Left lobe of liver (tissue), 2 donors: ENCODE measurements at regions not wholly inside any gene's neighbourhood (a gene's known extent, or its start where the extent isn't known, plus 50 kb on each side); places are given as distances from the start of the nearest gene placed in this dataset.
A peak's percentile ranks its signal among the peaks of the same experiment; 100 is the strongest.

ENCODE experiments used
- ATAC-seq: fragments of 200-7000 bp; cut with Tn5 transposase; one replicate; pipeline ENCODE4 v1.9.1; 2020; ENCODE audit warnings: mild to moderate bottlenecking, moderate library complexity
- DNase-seq: peaks from one replicate; pipeline ENCODE4 v3.0.0-alpha.2; 2020; ENCODE audit warnings: low spot score
- donor health status: DM: no; HTN: no; CAD: no; lungs with moderate emphysema.
- donor health status: DM: no; HTN: yes; CAD: no.

DNA sequence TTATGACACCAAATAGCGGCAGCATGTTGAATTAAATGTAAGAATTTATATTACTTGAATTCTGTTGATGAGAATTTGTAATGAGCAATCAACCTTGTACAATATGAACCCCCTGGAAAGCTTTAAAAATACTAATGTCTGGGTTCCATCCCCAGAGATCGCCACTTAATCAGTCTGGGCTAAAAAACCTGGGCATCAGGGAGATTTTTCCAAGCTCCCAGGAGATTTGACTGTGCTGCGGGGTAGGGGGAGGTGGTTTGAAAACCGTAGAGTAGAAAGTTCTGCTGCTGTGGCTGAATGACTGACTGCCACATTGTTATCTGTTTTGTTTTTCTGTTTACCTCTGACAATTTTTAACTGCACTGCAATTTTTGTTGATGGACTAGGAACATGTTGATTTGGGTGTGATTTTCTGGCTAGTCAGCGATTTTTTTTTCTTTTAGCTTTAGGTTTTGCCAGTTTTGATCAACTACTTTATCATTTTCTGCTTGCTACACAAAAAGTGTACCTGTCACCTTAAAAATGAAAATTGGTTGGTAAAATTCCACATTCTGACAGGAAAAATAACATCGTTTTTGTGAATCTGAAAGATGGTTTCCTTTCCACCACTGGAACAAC lies 79.3 kb downstream of the PCTP start:
- peak; percentile 48 for ATAC-seq
- DNase-seq, result no peak

GRCh38 chr17:55830699-55831471 lies 80.0 kb downstream of the PCTP start:
- DNase-seq, result no peak
- no peak for ATAC-seq

DNA sequence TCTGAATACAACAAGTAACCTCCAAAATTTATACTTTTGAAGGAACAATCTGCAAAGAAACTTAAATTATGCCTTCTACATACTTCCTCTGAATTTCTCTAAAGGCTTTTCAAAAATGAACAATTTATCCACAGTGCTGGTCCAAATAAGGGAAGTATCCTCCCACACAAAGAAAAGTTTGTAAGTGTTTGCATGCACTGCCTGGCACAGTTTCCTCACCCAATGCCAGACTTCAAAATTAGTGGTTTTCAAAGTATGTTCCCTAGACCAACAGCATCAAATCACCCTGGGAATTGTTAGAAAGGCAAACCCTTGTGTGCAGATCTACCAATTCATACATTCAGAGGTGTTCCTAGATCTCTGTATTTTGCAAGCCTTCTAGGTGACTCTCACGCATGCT lies 82.5 kb downstream of the PCTP start:
- DNase-seq, result no peak
- ATAC-seq, result no peak

- ATAC-seq, result no peak
- no peak for DNase-seq
These were observed 91.7 kb downstream of the PCTP start for GRCh38 chr17:55842405-55843158.

- DNase-seq, result no peak
- ATAC-seq, result no peak
These were observed 92.9 kb downstream of the PCTP start for GRCh38 chr17:55843785-55844184.

- ATAC-seq (peak; percentile 93), DNase-seq (peak; percentile 47)
These were observed 94.5 kb downstream of the PCTP start for GRCh38 chr17:55845385-55845784.

GRCh38 chr17:55846745-55847144 lies 95.9 kb downstream of the PCTP start:
- no peak for DNase-seq
- ATAC-seq, result no peak

- ATAC-seq, result no peak
- no peak for DNase-seq
These were observed 101.9 kb downstream of the PCTP start for GRCh38 chr17:55852734-55853133.

GRCh38 chr17:55859301-55859795 lies 108.5 kb downstream of the PCTP start:
- ATAC-seq (no peak), DNase-seq (no peak)

DNA sequence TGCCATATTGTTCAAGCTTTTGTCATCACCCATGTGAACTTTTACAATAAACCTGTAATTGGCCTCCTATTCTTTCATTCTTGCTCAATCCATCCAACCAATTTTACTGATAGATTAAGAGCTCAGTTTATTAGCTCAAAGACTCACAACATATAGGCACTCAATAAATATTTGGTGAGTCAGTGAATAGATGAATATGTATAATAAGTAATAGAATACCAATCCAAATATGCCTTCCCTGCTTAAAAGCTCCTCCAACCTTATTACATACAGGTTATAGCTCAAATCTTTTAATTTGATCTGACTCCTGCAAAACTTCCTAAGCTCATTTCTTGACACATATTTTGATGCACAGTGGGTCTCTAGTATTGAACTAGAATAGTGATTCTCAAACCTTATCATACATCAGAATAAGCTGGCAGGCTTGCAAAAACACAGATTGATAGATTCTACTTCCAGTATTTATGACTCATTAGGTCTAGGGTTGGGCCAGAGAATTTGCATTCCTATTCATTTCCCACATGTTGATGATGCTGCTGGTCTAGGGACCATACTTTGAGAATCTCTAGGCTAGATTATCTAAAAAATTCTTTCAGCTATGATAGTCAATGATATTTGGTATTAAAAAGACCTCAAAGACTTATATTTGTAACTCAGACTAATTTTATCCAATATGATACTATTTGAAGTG lies 114.4 kb downstream of the PCTP start:
- DNase-seq (no peak), ATAC-seq (no peak)

GRCh38 chr17:55870044-55870443 lies 119.2 kb downstream of the PCTP start:
- no peak for DNase-seq
- ATAC-seq, result no peak

DNA sequence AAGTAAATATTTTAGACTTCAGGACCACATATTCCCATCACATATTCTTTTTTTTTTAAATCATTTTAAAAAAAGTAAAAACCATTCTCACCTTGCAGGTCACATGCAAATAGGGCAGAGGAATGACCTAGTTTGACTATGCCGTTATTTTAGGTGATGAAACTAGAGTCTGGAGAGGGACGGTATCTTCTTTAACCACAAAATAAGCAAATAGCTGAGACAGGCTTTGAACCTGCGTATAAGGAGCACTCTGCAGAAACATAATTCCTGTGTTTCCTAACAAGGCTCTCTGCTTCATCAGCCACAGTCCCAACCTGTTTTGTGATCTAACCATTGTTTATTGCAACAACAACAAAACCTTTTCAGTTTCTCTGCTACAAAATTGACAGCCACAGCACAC lies 121.5 kb downstream of the PCTP start:
- no peak for DNase-seq
- ATAC-seq, result peak; percentile 14

DNA sequence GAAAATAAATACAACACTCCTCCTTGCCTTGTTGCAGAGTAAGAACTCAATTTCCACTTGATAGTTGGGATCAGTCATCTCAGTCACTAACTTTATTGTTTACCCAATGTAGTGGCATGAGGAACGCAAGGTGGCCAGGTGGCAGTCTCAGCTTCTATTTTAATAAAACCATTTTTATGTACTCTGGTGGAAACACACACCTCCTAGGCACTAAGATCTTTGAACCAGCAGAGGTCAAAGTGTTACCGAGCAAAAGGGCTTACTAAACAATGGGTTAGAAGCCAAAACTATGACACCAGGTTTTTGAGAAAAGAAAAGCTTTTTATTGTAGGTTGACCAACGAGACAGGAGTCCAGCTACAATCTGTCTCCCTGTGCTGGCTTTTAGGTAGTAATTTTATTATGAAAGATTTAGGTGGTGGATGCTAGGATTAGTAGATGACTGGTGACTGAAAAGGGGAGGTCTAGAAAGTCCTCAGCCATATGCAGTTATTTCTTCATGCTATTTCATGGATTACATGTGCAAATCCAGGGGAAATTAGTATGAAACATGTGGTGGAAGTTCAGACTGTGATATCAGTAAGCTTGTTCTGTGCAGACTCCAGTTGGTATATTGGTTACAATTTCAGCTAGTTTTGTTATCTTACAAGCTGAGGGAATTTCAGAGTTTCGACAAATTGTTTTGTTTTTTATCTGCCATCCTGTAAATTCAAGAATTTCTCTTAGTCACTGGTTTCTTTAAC lies 122.3 kb downstream of the PCTP start:
- peak; percentile 47 for DNase-seq

DNA sequence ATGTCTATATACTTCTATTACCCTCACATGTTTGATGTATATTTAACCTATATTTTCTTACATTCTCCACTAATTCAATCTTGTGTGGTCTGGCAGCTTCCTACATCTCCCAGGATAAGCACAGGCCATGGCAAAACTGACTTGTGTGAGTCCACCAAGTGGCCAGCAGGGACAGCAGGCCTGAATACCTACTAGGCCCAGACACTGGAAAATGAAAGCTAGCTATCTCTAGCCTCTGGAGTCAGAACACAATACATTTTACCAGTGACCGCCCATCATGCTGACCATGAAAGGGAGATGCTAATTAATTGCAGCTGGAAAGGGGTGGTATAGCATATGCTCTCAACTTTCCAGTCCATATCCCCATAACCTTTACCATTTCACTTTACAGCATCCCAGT lies 132.3 kb downstream of the PCTP start:
- DNase-seq (no peak), ATAC-seq (peak; percentile 38)

More for the DNA sequence above, 122.3 kb downstream of the PCTP start:
- peak; percentile 97 for ATAC-seq

DNA sequence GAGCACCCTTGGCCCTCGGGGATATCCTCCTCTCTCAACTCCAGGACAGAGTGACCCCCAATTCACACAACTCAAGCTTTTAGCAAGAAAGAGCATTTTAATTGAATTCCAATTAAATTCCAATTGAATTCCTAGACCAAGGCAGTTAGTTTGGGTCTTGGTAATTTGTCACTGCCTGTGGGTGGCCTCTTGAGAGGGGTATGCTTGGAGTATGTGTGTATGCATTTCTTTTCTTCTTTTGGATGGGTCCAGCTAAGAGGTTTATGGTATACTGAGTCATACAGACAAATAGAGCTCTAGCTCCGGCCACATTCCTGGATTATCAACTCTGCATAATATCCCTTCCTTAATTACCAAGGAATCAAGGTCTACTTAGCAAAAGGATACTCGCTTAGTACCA lies 136.7 kb downstream of the PCTP start:
- DNase-seq, result no peak
- ATAC-seq, result no peak

DNA sequence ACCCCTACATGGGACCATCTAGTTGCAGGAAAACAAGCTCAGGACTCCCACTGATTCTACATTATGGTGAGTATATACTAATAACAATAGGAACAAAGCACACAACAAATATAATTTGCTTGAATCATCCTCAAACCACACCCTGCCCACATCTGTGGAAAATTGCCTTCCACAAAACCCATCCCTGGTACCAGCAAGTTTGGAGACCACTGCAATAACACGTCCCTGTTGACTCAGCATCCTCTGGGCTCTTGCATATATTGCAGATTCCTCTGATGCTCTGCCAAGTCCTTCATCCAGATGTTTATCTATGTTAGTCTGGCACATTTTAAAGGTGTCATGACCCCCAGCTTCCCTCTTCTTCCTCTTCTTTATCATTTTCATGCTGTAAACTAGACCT lies 138.4 kb downstream of the PCTP start:
- no peak for ATAC-seq
- no peak for DNase-seq

- no peak for ATAC-seq
- DNase-seq, result no peak
These were observed 144.4 kb downstream of the PCTP start for GRCh38 chr17:55895112-55895759.

DNA sequence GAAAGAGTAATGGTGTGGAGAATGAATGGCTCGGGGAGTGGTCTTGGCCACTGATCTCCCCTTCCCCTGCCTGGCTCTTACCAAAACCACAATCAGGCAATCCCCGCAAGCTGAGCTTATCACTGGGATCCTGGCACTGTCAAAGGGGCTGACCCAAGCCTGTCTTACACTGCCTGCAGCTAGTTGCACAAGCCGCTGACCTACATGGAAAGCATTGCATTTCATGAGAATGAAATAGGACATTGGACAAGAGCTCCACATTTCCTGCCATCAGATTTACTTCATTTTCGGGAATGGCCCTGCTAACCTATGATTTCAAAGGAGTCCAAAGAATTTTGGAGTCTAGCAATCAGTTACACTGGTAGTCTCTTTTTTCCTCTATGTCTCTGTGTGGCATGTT lies 146.4 kb downstream of the PCTP start:
- ATAC-seq (peak; percentile 89), DNase-seq (peak; percentile 85)

DNA sequence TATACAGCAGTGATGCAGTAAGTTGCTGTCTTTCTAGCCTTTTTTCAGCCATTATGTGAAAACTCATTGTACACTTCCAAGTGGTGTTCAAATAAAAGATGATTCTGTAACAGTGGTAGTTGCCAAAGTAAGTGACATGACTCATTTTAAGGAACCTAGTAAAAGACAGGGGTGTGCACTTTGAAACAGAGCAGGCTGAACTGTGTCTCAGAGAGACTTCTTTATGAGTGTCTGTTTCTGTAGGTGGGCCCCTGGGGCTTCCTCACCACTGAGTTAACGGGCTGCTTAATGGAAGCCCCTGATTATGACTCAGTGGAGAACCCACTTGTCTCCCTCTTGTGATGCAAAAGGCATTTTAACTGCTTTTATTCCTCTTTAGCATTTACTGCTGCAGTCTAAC lies 147.3 kb downstream of the PCTP start:
- no peak for DNase-seq
- ATAC-seq, result peak; percentile 4

DNA sequence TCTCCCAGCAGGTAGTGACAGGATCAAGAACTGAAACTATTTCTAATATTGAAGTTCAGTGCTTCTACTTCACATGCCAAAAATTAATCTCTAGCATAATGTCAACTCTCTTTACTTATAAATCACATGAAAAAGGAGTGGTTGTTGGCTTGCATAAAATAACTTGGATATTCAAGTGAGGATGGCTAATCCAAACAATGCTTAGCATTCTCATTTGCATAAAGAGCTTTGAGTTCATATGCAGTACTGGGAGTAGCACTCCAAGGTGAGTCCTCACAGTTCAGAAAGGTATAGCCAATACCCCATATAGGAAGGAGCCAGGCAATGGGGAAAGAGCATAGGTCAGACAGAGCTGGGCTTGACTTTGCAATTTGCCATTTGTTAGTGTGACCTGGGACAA lies 149.3 kb downstream of the PCTP start:
- ATAC-seq (no peak), DNase-seq (no peak)
